ENCODE measurements at regions not wholly inside any gene's neighbourhood (a gene's known extent, or its start where the extent isn't known, plus 50 kb on each side); places are given as distances from the start of the nearest gene placed in this dataset.

GRCh38 chr18:51664236-51664635, 466.8 kb upstream of the MEX3C start:
- TF ChIP-seq POLR2A (IDR thresholded peaks at IDR 0.05) = no peak
- no peak for TF ChIP-seq CTCF (IDR thresholded peaks at IDR 0.05)

Data from ovary (tissue), 3 donors.